ENCODE measurements at regions not wholly inside any gene's neighbourhood (a gene's known extent, or its start where the extent isn't known, plus 50 kb on each side); places are given as distances from the start of the nearest gene placed in this dataset.
"Not testable (repeated sequence)": the region's sequence is repeated elsewhere in the genome, so short reads cannot be mapped to it uniquely, and the experiment has no call there.

GRCh38 chr9:120312031-120312430, 267.9 kb downstream of the CDK5RAP2 start:
- peaks cover 4% of the 10 kb centered on the region for H3K9me3 Mint-ChIP-seq
- intact Hi-C loops (cut with micrococcal nuclease) = no loop called here
- H3K4me1 Mint-ChIP-seq (ENCODE audit: low read depth) = no peaks in the 10 kb centered on the region
- DNase-seq (ENCODE audit: low spot score) = no peak
- H3K4me3 Mint-ChIP-seq = no peak overlapping the region
- no peak overlapping the region for H3K27ac Mint-ChIP-seq
- peaks cover 4% of the 10 kb centered on the region for H3K27me3 Mint-ChIP-seq (ENCODE audit: insufficient read depth)
- no peaks in the 10 kb centered on the region for H3K36me3 Mint-ChIP-seq (ENCODE audit: low read depth)

GRCh38 chr9:120310035-120310434, 269.9 kb downstream of the CDK5RAP2 start:
- intact Hi-C loops (cut with micrococcal nuclease) = no loop called here
- Mint-ChIP-seq H3K4me3 (no peak overlapping the region), H3K27ac (no peak overlapping the region), H3K27me3 (ENCODE audit: insufficient read depth) (peaks cover 4% of the 10 kb centered on the region), H3K4me1 (ENCODE audit: low read depth) (no peaks in the 10 kb centered on the region), H3K36me3 (ENCODE audit: low read depth) (no peaks in the 10 kb centered on the region), H3K9me3 (peaks cover 4% of the 10 kb centered on the region)
- no peak for DNase-seq (ENCODE audit: low spot score)

- H3K27me3 Mint-ChIP-seq (ENCODE audit: insufficient read depth) = peaks cover 4% of the 10 kb centered on the region
- no peaks in the 10 kb centered on the region for H3K4me1 Mint-ChIP-seq (ENCODE audit: low read depth)
These were observed 271.5 kb downstream of the CDK5RAP2 start for GRCh38 chr9:120308495-120308894.

GRCh38 chr9:120307599-120307998, 272.4 kb downstream of the CDK5RAP2 start:
- H3K9me3 Mint-ChIP-seq = no peaks in the 10 kb centered on the region
- no peaks in the 10 kb centered on the region for H3K4me1 Mint-ChIP-seq (ENCODE audit: low read depth)
- H3K27me3 Mint-ChIP-seq (ENCODE audit: insufficient read depth) = peaks cover 4% of the 10 kb centered on the region
- H3K4me3 Mint-ChIP-seq = no peak overlapping the region
- H3K27ac Mint-ChIP-seq = no peak overlapping the region
- no peaks in the 10 kb centered on the region for H3K36me3 Mint-ChIP-seq (ENCODE audit: low read depth)
- no peak for DNase-seq (ENCODE audit: low spot score)
- intact Hi-C loops (cut with micrococcal nuclease) = no loop called here

More at GRCh38 chr9:120308495-120308894, 271.5 kb downstream of the CDK5RAP2 start:
- Mint-ChIP-seq H3K27ac (no peak overlapping the region), H3K4me3 (no peak overlapping the region), H3K36me3 (ENCODE audit: low read depth) (no peaks in the 10 kb centered on the region), H3K9me3 (no peaks in the 10 kb centered on the region)
- intact Hi-C loops (cut with micrococcal nuclease) = no loop called here
- no peak for DNase-seq (ENCODE audit: low spot score)

GRCh38 chr9:120306561-120306960, 273.4 kb downstream of the CDK5RAP2 start:
- Mint-ChIP-seq H3K27ac (no peak overlapping the region), H3K4me3 (no peak overlapping the region), H3K36me3 (ENCODE audit: low read depth) (no peaks in the 10 kb centered on the region), H3K27me3 (ENCODE audit: insufficient read depth) (peaks cover 5% of the 10 kb centered on the region), H3K9me3 (no peaks in the 10 kb centered on the region), H3K4me1 (ENCODE audit: low read depth) (no peaks in the 10 kb centered on the region)
- DNase-seq (ENCODE audit: low spot score) = no peak
- intact Hi-C loops (cut with micrococcal nuclease) = no loop called here

- intact Hi-C loops (cut with micrococcal nuclease) = no loop called here
- DNase-seq (ENCODE audit: low spot score) = no peak
- Mint-ChIP-seq H3K36me3 (ENCODE audit: low read depth) (no peaks in the 10 kb centered on the region), H3K4me1 (ENCODE audit: low read depth) (no peaks in the 10 kb centered on the region), H3K27ac (no peak overlapping the region), H3K27me3 (ENCODE audit: insufficient read depth) (peaks cover 5% of the 10 kb centered on the region), H3K9me3 (no peaks in the 10 kb centered on the region), H3K4me3 (no peak overlapping the region)
These were observed 273.9 kb downstream of the CDK5RAP2 start for GRCh38 chr9:120306088-120306487.

- H3K36me3 Mint-ChIP-seq (ENCODE audit: low read depth); H3K27ac Mint-ChIP-seq; H3K4me1 Mint-ChIP-seq (ENCODE audit: low read depth); H3K27me3 Mint-ChIP-seq (ENCODE audit: insufficient read depth); H3K4me3 Mint-ChIP-seq; intact Hi-C loops (cut with micrococcal nuclease); DNase-seq (ENCODE audit: low spot score); H3K9me3 Mint-ChIP-seq: not testable (repeated sequence)
These were observed 275.1 kb downstream of the CDK5RAP2 start for GRCh38 chr9:120304896-120305295.

- DNase-seq (ENCODE audit: low spot score) = no peak
- Mint-ChIP-seq H3K27me3 (ENCODE audit: insufficient read depth) (peaks cover 2% of the 10 kb centered on the region), H3K9me3 (no peaks in the 10 kb centered on the region), H3K27ac (no peak overlapping the region), H3K36me3 (ENCODE audit: low read depth) (peaks cover 1% of the 10 kb centered on the region), H3K4me3 (no peak overlapping the region), H3K4me1 (ENCODE audit: low read depth) (no peaks in the 10 kb centered on the region)
- intact Hi-C loops (cut with micrococcal nuclease) = no loop called here
These were observed 276.4 kb downstream of the CDK5RAP2 start for GRCh38 chr9:120303519-120303918.

GRCh38 chr9:120299785-120300184, 280.2 kb downstream of the CDK5RAP2 start:
- Mint-ChIP-seq H3K36me3 (ENCODE audit: low read depth) (peaks cover 1% of the 10 kb centered on the region), H3K27me3 (ENCODE audit: insufficient read depth) (peaks cover 2% of the 10 kb centered on the region), H3K4me1 (ENCODE audit: low read depth) (no peaks in the 10 kb centered on the region), H3K27ac (no peak overlapping the region), H3K4me3 (no peak overlapping the region), H3K9me3 (no peaks in the 10 kb centered on the region)
- no peak for DNase-seq (ENCODE audit: low spot score)
- intact Hi-C loops (cut with micrococcal nuclease) = no loop called here

GRCh38 chr9:120294003-120294402, 286.0 kb downstream of the CDK5RAP2 start:
- H3K27ac Mint-ChIP-seq = no peak overlapping the region
- no peak overlapping the region for H3K4me3 Mint-ChIP-seq
- H3K27me3 Mint-ChIP-seq (ENCODE audit: insufficient read depth) = no peaks in the 10 kb centered on the region
- intact Hi-C loops (cut with micrococcal nuclease) = no loop called here
- no peaks in the 10 kb centered on the region for H3K4me1 Mint-ChIP-seq (ENCODE audit: low read depth)
- no peaks in the 10 kb centered on the region for H3K9me3 Mint-ChIP-seq
- no peaks in the 10 kb centered on the region for H3K36me3 Mint-ChIP-seq (ENCODE audit: low read depth)
- DNase-seq (ENCODE audit: low spot score) = no peak

- no peak for DNase-seq (ENCODE audit: low spot score)
- no peaks in the 10 kb centered on the region for H3K27me3 Mint-ChIP-seq (ENCODE audit: insufficient read depth)
- no peaks in the 10 kb centered on the region for H3K36me3 Mint-ChIP-seq (ENCODE audit: low read depth)
- H3K4me1 Mint-ChIP-seq (ENCODE audit: low read depth) = no peaks in the 10 kb centered on the region
- no peaks in the 10 kb centered on the region for H3K9me3 Mint-ChIP-seq
- intact Hi-C loops (cut with micrococcal nuclease) = no loop called here
- H3K4me3 Mint-ChIP-seq = no peak overlapping the region
- H3K27ac Mint-ChIP-seq = no peak overlapping the region
These were observed 287.4 kb downstream of the CDK5RAP2 start for GRCh38 chr9:120292606-120293005.

- no peak for DNase-seq (ENCODE audit: low spot score)
- Mint-ChIP-seq H3K36me3 (ENCODE audit: low read depth) (no peaks in the 10 kb centered on the region), H3K9me3 (no peaks in the 10 kb centered on the region), H3K4me3 (no peak overlapping the region), H3K4me1 (ENCODE audit: low read depth) (no peaks in the 10 kb centered on the region), H3K27ac (no peak overlapping the region), H3K27me3 (ENCODE audit: insufficient read depth) (no peaks in the 10 kb centered on the region)
- intact Hi-C loops (cut with micrococcal nuclease) = no loop called here
These were observed 288.9 kb downstream of the CDK5RAP2 start for GRCh38 chr9:120291050-120291449.

- intact Hi-C loops (cut with micrococcal nuclease) = no loop called here
- H3K27ac Mint-ChIP-seq = no peak overlapping the region
- DNase-seq (ENCODE audit: low spot score) = no peak
- H3K9me3 Mint-ChIP-seq = no peaks in the 10 kb centered on the region
- H3K36me3 Mint-ChIP-seq (ENCODE audit: low read depth) = no peaks in the 10 kb centered on the region
- no peak overlapping the region for H3K4me3 Mint-ChIP-seq
- no peaks in the 10 kb centered on the region for H3K27me3 Mint-ChIP-seq (ENCODE audit: insufficient read depth)
- H3K4me1 Mint-ChIP-seq (ENCODE audit: low read depth) = no peaks in the 10 kb centered on the region
These were observed 289.7 kb downstream of the CDK5RAP2 start for GRCh38 chr9:120289990-120290975.
